Activated CD4-positive, alpha-beta T cell treated with anti-CD3 and anti-CD28 coated beads, Interleukin-2, amount 10 ng/mL, durations not matched to agents 7 days and 5 days (primary cell): ENCODE measurements at regions not wholly inside any gene's neighbourhood (a gene's known extent, or its start where the extent isn't known, plus 50 kb on each side); places are given as distances from the start of the nearest gene placed in this dataset.

Source experiments
- CTCF ChIA-PET: fragments of 350-600 bp; sonication (Branson Sonifier 250); formaldehyde crosslinking; loops from one replicate; lab custom pipeline; 2021; ENCODE audit warnings: antibody characterized with exemption; lab: Charles Lee
- POLR2A ChIA-PET: fragments of 350-600 bp; sonication (Branson Sonifier 250); formaldehyde crosslinking; loops from one replicate; lab custom pipeline; 2021; ENCODE audit warnings: antibody characterized with exemption; lab: Charles Lee
- DNase-seq: peaks from one replicate; pipeline ENCODE4 v3.0.0-alpha.2; 2020
- H3K27ac Mint-ChIP-seq: one replicate; pipeline ENCODE4 v1.8.0; 2021; ENCODE audit warnings: mild to moderate bottlenecking, moderate library complexity, mixed read lengths
- H3K27me3 Mint-ChIP-seq: one replicate; pipeline ENCODE4 v1.8.0; 2021; ENCODE audit warnings: mixed read lengths
- H3K36me3 Mint-ChIP-seq: one replicate; pipeline ENCODE4 v1.8.0; 2021; ENCODE audit warnings: low read depth, mixed read lengths
- H3K4me1 Mint-ChIP-seq: one replicate; pipeline ENCODE4 v1.8.0; 2021; ENCODE audit warnings: mixed read lengths
- H3K4me3 Mint-ChIP-seq: one replicate; pipeline ENCODE4 v1.8.0; 2021; ENCODE audit warnings: mild to moderate bottlenecking, moderate library complexity, mixed read lengths
- H3K9me3 Mint-ChIP-seq: one replicate; pipeline ENCODE4 v1.8.0; 2021; ENCODE audit warnings: mixed read lengths

GRCh38 chr4:166222271-166222670 is 349.2 kb downstream of the TLL1 start:
- DNase-seq: no peak
- Mint-ChIP-seq H3K27me3 (no peaks in the 10 kb centered on the region), H3K9me3 (no peaks in the 10 kb centered on the region), H3K27ac (no peak overlapping the region), H3K4me1 (no peaks in the 10 kb centered on the region), H3K36me3 (no peaks in the 10 kb centered on the region), H3K4me3 (no peak overlapping the region)
- ChIA-PET CTCF (no interaction called here), POLR2A (no interaction called here)

- POLR2A ChIA-PET: no interaction called here
- DNase-seq: no peak
- Mint-ChIP-seq H3K9me3 (no peaks in the 10 kb centered on the region), H3K4me3 (no peak overlapping the region), H3K36me3 (no peaks in the 10 kb centered on the region), H3K4me1 (no peaks in the 10 kb centered on the region), H3K27ac (no peak overlapping the region), H3K27me3 (no peaks in the 10 kb centered on the region)
- CTCF ChIA-PET: no interaction called here
Observed at GRCh38 chr4:166228112-166228511, 355.1 kb downstream of the TLL1 start.

GRCh38 chr4:166229799-166230198 is 356.8 kb downstream of the TLL1 start:
- Mint-ChIP-seq H3K27me3 (no peaks in the 10 kb centered on the region), H3K27ac (no peak overlapping the region), H3K4me3 (no peak overlapping the region), H3K4me1 (no peaks in the 10 kb centered on the region), H3K36me3 (no peaks in the 10 kb centered on the region), H3K9me3 (peaks cover 3% of the 10 kb centered on the region)
- DNase-seq: no peak
- ChIA-PET CTCF (no interaction called here), POLR2A (no interaction called here)

- H3K27ac Mint-ChIP-seq: no peak overlapping the region
- no peaks in the 10 kb centered on the region for H3K27me3 Mint-ChIP-seq
- peaks cover 3% of the 10 kb centered on the region for H3K9me3 Mint-ChIP-seq
- ChIA-PET CTCF (no interaction called here), POLR2A (no interaction called here)
- H3K36me3 Mint-ChIP-seq: no peaks in the 10 kb centered on the region
- no peaks in the 10 kb centered on the region for H3K4me1 Mint-ChIP-seq
- no peak for DNase-seq
- H3K4me3 Mint-ChIP-seq: no peak overlapping the region
Observed at GRCh38 chr4:166230841-166231240, 357.8 kb downstream of the TLL1 start.

GRCh38 chr4:166239354-166239753 is 366.3 kb downstream of the TLL1 start:
- no peak overlapping the region for H3K4me3 Mint-ChIP-seq
- ChIA-PET CTCF (no interaction called here), POLR2A (no interaction called here)
- H3K27me3 Mint-ChIP-seq: no peaks in the 10 kb centered on the region
- DNase-seq: no peak
- H3K27ac Mint-ChIP-seq: no peak overlapping the region
- no peaks in the 10 kb centered on the region for H3K4me1 Mint-ChIP-seq
- peaks cover 2% of the 10 kb centered on the region for H3K9me3 Mint-ChIP-seq
- H3K36me3 Mint-ChIP-seq: no peaks in the 10 kb centered on the region

- no peak for DNase-seq
- Mint-ChIP-seq H3K9me3 (no peaks in the 10 kb centered on the region), H3K4me1 (no peaks in the 10 kb centered on the region), H3K27ac (no peak overlapping the region), H3K27me3 (no peaks in the 10 kb centered on the region), H3K4me3 (no peak overlapping the region), H3K36me3 (no peaks in the 10 kb centered on the region)
- ChIA-PET CTCF (interaction anchor here (0.6 kb wide), 1 partner anchor 1943 kb away, joined by 3 read pairs; no protein-coding TSS in a partner anchor), POLR2A (no interaction called here)
Observed at GRCh38 chr4:166252487-166253402, 379.7 kb downstream of the TLL1 start.

- CTCF ChIA-PET: no interaction called here
- H3K36me3 Mint-ChIP-seq: no peaks in the 10 kb centered on the region
Observed at GRCh38 chr4:166257276-166257675, 384.2 kb downstream of the TLL1 start.

GRCh38 chr4:166257891-166258290 is 384.9 kb downstream of the TLL1 start:
- H3K9me3 Mint-ChIP-seq: no peaks in the 10 kb centered on the region
- H3K27me3 Mint-ChIP-seq: no peaks in the 10 kb centered on the region
- H3K4me3 Mint-ChIP-seq: no peak overlapping the region
- no peak overlapping the region for H3K27ac Mint-ChIP-seq
- no peaks in the 10 kb centered on the region for H3K36me3 Mint-ChIP-seq
- no peaks in the 10 kb centered on the region for H3K4me1 Mint-ChIP-seq
- no peak for DNase-seq
- CTCF ChIA-PET: no interaction called here
- POLR2A ChIA-PET: no interaction called here

More at GRCh38 chr4:166257276-166257675, 384.2 kb downstream of the TLL1 start:
- Mint-ChIP-seq H3K4me3 (no peak overlapping the region), H3K27me3 (no peaks in the 10 kb centered on the region), H3K9me3 (no peaks in the 10 kb centered on the region), H3K4me1 (no peaks in the 10 kb centered on the region), H3K27ac (no peak overlapping the region)
- POLR2A ChIA-PET: no interaction called here
- no peak for DNase-seq

GRCh38 chr4:166259081-166259480 is 386.0 kb downstream of the TLL1 start:
- POLR2A ChIA-PET: no interaction called here
- no peaks in the 10 kb centered on the region for H3K27me3 Mint-ChIP-seq
- CTCF ChIA-PET: no interaction called here
- H3K4me3 Mint-ChIP-seq: no peak overlapping the region
- H3K36me3 Mint-ChIP-seq: no peaks in the 10 kb centered on the region
- no peaks in the 10 kb centered on the region for H3K4me1 Mint-ChIP-seq
- no peaks in the 10 kb centered on the region for H3K9me3 Mint-ChIP-seq
- DNase-seq: no peak
- H3K27ac Mint-ChIP-seq: no peak overlapping the region

GRCh38 chr4:166274136-166274761 is 401.2 kb downstream of the TLL1 start:
- Mint-ChIP-seq H3K27ac (no peak overlapping the region), H3K9me3 (no peaks in the 10 kb centered on the region), H3K4me3 (no peak overlapping the region), H3K4me1 (peaks cover 3% of the 10 kb centered on the region), H3K27me3 (no peaks in the 10 kb centered on the region), H3K36me3 (no peaks in the 10 kb centered on the region)
- no peak for DNase-seq
- POLR2A ChIA-PET: no interaction called here
- CTCF ChIA-PET: no interaction called here

- Mint-ChIP-seq H3K27ac (no peak overlapping the region), H3K4me3 (no peak overlapping the region), H3K9me3 (no peaks in the 10 kb centered on the region), H3K36me3 (no peaks in the 10 kb centered on the region), H3K27me3 (no peaks in the 10 kb centered on the region), H3K4me1 (peaks cover 5% of the 10 kb centered on the region)
- DNase-seq: no peak
- CTCF ChIA-PET: no interaction called here
- POLR2A ChIA-PET: no interaction called here
Observed at GRCh38 chr4:166274775-166275174, 401.7 kb downstream of the TLL1 start.

GRCh38 chr4:166277401-166277800 is 404.4 kb downstream of the TLL1 start:
- no peak overlapping the region for H3K27ac Mint-ChIP-seq
- no peak overlapping the region for H3K4me3 Mint-ChIP-seq
- H3K9me3 Mint-ChIP-seq: no peaks in the 10 kb centered on the region
- ChIA-PET POLR2A (no interaction called here), CTCF (no interaction called here)
- H3K4me1 Mint-ChIP-seq: peaks cover 5% of the 10 kb centered on the region
- DNase-seq: no peak
- no peaks in the 10 kb centered on the region for H3K27me3 Mint-ChIP-seq
- H3K36me3 Mint-ChIP-seq: no peaks in the 10 kb centered on the region

GRCh38 chr4:166277853-166278252 is 404.8 kb downstream of the TLL1 start:
- ChIA-PET CTCF (interaction anchor here (0.6 kb wide), 1 partner anchor 1393 kb away, joined by 3 read pairs; no protein-coding TSS in a partner anchor), POLR2A (no interaction called here)
- no peak overlapping the region for H3K27ac Mint-ChIP-seq
- H3K27me3 Mint-ChIP-seq: no peaks in the 10 kb centered on the region
- H3K4me1 Mint-ChIP-seq: peaks cover 5% of the 10 kb centered on the region
- no peaks in the 10 kb centered on the region for H3K36me3 Mint-ChIP-seq
- no peak overlapping the region for H3K4me3 Mint-ChIP-seq
- no peaks in the 10 kb centered on the region for H3K9me3 Mint-ChIP-seq
- DNase-seq: no peak
